ENCODE measurements at regions not wholly inside any gene's neighbourhood (a gene's known extent, or its start where the extent isn't known, plus 50 kb on each side); places are given as distances from the start of the nearest gene placed in this dataset.
"Not testable (repeated sequence)": the region's sequence is repeated elsewhere in the genome, so short reads cannot be mapped to it uniquely, and the experiment has no call there.

DNA sequence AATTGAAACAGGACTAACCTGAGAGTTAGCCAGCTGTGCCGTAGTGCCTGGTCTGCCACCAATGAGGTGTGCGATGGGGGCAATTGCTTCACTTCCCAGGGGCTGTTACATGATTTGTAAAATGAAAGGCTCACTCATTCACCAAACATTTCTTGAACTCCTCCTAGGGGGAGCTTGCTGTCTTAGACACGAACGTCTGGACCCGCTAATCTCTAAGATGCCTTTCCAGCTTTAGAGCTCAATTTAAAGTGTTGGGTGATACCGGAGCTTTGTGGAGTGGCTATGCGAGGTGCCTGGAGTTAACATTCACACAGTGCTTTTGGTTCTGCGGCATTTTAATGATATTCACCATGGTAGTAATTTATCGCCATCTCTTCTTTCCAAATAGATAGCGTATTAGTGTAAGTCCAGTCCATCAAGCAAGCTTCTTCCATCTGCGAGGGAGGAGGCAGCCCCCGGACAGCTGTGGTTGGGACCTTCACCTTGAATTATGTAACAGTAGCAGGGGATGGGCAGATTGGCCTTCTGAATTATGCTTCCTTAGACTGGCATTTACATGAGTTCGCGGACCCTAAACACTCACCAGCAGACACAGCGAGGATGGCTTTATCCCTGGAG lies 179.9 kb downstream of the ADSS2 start:
- DNase-seq: peak; percentile 27

DNA sequence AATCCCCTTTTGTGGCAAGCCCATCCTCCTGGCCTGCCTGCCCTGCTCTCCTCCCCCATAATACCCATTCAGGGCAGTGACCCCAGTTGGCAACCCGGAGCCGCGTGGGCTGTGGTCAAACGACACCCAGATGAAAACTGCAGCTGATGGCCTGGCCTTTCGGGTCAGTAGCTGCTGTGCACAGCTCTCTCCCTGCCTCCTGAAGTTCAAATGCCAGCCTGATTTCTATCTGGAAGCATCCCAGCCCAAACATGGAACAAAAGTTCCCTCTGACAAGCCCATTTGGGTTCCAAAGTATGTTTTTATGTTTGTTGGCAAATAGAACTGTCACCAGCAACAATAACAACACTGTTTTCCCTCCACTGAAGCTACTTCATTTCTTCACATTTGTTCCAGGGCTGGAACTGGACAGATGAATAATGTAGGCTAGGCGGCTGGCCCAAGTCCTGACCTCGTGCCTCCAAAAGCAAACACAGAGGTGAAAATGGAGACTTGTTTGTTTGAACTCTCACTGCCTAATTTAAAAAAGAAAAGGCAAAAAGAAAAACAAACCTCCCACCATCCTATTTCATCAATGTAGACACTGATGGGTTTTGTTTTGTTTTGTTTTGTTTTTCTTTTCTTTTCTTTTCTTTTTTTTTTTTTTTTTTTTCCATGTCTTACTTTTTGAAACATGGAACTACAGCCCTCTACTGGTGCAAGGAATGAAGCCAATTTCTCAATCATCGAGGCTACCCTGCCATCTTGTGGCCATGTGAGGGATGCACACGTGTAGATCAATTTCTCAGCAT lies 179.0 kb downstream of the ADSS2 start:
- peak; percentile 86 for DNase-seq

DNA sequence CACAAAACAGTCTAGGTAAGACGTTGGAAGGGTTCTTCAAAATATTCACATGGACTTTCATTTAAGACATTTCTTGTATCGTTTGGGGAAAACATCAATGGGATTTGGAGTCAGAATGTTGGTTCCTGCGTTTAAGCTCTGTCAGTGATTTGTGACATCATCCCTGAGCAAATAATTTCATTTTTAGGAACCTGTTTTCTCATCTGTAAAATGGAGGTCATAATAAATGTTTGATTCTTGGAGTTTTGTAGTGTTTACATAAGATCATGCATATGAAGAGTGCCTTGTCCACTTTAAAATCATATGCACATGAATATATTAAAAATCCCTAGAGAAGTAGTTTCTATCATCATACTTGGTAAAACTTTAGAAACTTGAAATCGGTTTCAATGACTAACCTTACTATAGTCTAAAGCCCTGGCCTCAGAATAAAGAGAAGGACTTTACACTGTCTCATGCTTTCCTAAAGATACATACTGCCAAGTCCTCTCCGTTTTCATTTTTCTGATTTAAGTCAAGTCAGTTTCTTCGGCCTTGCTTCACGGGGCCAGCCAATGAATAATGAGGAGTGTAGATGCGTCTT lies 178.4 kb downstream of the ADSS2 start:
- no peak for DNase-seq

DNA sequence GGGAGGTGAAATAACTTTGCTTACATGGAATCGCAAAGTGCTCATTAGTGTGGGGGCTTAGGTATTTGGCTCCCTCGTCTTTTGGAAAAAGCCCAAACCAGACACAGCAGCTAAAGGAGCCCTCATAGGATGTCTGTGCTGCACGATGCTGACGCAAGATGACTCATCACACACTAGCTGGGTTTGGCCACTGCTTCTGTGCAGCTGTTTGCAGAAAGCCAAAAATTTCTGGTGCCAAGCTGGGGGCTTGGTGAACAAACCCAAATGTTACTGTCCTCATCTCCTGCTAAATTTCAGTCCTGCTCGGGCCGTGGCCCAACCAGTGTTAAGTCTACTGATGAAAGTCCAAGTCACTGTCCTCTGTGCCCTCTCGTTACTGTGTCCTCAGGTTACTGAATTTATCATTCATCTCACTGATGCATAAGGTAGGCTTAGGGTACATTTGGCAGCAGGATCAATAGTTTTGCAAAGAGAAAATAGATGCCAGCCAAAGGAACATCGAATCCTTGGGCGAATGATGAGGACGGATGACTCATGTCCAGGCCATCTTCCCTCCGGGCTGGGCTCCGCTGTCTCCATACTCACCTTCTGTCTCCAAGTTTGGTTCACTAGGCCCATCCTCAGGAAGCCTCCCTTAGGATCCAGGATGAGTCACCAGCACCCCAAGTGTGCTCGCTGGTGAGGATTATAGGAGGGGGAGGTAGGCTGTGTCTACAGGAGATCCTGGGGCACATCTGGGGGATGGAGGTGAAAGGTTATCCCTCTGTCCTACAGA lies 177.7 kb downstream of the ADSS2 start:
- DNase-seq: peak; percentile 100

DNA sequence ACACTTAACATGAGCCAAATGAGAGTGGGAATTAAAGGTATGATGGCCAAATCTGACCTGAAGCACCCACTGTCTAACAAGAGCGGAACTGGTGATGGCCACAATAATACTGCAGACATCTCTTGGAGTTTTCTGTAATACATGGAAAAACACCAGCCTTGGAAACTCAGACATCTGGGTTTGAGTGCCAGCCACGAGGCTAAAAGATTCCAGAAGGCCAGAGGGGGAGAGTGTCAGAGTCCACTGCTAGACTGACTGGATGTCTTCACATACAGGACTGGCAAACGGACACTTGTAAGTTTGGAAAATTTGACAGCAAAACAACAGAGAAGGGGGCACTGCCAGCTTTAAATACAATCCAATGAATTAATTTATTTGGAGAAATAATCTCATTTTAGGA lies 175.1 kb downstream of the ADSS2 start:
- no peak for DNase-seq

DNA sequence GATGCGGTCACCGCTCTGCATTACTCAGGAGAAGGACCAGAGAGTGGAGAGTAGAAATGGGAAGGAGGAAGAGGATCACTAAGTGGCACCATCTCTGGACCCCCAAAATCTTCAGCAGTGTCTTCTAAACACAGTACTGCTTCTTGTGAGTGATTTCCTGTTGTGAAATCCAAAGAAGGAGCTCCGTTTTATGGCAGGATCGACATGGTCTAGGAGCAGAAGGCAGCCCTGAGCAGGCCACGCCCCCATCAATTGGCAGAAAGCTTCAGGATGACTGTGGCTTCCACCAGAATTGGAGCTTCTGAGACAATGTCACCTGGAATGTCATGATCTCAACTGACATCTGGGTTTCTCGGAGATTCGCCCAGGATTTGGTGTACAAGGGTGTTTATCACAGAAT lies 171.5 kb downstream of the ADSS2 start:
- no peak for DNase-seq

DNA sequence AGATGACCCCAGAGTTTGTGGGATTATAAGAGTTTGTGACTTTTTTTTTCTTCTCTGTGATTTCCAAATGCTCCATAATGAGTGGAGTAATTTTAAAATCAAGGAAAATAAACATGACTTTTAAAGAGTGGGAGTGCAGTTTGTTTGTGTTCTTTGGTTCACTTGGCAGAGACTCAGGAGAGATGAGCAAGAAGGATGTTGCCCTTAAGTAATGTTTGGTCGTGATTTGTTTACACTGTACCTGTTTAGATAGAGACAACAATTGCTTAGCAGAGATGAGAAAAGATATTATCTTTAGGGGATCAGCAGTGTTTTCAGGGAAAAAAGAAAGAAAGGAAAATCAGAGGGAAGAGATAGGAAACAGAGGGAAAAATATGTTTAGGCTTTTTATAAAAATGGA lies 170.8 kb downstream of the ADSS2 start:
- DNase-seq: no peak

DNA sequence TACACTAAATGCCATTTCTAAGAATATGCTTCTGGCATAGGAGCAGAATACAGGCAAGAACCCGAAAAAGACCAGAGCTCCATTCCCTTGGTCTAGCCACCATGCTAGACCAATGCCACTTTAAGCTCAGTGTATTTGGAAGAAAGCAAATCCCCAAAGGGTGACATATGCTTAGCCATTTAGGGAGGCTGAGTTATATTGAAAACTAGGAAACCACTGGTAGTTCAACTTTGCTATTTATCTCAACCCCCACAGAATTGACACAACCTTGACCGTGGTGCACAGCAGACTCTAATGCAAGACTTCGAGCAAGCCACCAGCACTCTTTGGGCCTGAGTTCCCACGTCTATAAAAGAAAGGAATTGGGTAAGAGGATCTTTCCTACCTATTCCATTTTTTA lies 167.9 kb downstream of the ADSS2 start:
- no peak for DNase-seq

DNA sequence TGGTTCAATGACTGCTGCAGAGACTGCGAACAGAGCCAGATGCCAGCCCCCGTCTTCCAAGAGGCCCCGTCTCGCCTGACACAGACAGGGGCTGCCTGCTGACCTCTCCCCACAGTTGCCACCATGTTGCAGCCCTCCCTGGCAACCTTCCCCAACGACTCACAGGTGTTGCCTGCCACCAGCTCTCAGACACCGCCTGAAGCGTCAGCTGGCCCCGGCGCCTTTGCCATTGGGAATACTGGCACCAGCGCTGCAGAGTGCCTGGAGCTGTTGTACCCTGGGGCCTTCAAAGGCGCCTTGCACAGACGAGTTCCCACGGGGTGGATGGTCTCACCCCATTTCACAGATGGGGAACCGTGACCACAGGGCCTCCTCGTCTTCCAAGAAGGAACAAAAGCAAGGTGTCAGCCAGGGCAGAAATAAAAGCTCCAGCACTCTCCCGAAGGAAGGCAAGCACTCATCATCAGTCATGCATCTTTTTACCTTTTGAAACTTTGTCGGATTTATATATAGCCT lies 167.0 kb downstream of the ADSS2 start:
- no peak for DNase-seq

DNA sequence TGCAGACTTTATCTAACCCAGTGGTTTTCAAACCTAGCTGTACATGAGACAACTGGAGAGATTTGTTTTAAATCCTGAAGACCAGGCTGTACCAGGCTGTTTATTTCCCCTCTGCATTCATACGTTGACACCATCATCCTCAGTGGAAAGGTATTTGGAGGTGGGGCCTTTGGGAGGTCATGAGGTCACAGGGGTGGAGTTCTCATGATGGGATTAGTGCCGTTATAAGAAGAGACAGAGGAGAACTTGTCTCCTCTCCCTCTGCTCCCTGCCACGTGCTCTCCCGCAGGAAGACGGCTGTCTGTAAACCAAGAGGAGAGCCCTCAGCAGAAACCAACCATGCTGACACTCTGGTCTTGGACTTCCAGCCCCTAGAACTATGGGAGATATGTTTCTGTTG lies 165.4 kb downstream of the ADSS2 start:
- no peak for DNase-seq

DNA sequence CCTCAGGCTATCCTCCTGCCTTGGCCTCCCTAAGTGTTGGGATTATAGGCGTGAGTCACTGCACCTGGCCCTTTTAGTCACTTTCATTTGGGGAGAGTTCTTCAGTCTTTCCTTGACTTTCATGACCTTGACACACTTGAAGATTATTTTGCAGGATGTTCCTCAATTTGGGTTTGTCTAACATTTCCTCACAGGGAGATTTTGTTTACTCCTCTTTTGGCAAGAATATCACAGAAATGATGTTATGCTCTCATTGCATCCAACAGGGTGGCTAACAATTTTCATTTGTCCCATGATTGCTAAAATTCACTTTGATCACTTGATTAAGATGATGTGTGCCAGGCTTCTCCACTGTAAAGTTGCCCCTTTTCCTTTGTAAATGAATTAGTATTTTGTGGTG lies 164.0 kb downstream of the ADSS2 start:
- no peak for DNase-seq

DNA sequence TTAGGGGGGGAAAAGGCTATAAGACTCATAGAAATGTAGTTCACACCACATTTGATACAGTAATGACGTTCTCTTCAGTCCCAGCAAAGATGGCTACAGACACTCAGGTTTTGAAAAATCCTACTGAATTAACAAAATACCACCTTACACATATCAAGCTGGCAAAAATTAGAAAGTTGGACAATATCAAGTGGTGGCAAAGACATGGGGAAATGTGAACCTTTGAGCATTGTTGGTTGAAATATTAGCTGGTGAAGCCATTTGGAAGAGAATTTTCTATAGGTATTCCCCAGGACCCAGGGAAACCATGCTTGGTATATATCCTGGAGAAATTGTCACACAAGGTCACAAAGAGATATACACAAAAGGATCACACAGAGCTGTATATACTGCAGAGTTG lies 163.0 kb downstream of the ADSS2 start:
- no peak for DNase-seq

DNA sequence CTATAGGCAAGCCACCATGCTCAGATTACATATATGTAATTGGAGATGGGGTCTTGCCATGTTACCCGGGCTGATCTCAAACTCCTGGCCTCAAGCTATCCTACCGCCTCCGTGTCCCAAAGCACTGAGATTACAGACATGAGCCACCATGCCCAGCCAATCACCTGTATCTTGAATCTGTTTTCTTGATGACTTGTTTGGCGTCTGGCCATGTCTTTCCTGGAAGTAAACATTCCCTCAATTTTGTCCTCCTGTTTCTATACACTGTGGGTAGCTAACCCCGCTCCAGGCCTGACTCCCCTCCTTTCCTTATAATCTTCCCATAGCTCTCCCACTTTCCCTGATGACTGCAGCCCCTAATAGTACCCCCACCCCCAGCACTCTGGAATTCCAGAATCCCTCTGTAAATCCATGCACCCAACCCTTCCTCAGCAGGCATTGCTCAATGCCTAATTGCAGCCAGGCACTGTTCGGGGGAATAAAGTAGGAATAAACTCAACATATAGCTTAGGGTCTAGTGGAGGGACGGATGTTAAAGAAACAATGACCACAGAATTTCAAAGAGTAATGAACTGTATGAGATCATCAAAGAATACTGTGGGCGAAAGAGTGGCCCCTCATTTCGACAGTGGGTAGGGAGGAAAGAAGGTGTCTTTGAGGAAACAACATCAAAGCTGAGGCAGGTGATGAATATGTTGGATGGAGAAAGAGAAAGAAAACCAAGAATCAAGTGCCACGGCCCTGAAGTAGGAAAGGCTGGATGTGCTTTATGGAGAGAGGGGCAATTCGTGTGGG lies 161.5 kb downstream of the ADSS2 start:
- DNase-seq: no peak

DNA sequence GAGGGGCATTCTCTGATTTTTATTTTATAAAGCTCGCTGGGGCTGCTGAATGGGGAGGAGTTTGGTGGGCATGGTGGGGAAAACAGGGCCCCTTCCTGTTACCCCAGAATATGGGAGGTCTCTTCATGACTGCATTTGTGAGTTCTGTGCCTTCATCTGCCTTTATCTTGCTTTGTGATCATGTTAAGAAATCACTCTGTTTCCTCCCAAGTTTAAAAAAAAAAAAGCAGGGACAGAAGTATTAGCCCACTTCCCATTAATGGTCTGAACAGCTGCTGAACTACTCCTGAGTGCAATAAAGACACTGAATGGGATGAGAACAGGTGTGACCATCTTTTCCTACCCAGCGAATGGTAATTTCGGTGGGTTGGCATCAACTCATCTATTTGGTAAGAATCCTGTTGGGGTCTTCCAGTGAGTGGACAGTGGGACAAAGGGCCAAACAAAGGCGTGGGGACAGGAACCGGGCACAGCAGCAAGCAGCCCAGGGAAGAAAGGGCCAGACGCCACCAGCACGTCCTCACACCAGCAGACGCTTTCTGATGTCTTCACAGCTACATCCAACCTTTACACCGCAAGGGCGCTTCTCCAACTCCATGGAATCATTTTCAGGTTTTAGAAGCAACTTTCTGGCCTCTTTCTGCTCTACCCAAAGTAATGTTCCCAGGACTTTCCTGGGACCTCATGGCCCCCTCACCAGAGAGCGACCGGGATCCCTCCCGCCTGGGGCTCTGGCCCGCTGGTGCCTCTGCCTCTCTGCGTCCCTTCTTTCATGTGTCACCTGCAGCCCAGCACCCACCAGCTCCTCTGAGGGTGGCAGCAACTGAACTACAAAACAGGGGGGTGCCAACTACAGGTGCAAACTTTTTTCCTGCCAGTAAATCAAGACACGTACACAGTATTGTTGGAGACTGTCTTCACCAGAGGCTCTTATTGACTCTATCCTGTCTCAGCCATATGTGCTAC lies 160.2 kb downstream of the ADSS2 start:
- no peak for DNase-seq

DNA sequence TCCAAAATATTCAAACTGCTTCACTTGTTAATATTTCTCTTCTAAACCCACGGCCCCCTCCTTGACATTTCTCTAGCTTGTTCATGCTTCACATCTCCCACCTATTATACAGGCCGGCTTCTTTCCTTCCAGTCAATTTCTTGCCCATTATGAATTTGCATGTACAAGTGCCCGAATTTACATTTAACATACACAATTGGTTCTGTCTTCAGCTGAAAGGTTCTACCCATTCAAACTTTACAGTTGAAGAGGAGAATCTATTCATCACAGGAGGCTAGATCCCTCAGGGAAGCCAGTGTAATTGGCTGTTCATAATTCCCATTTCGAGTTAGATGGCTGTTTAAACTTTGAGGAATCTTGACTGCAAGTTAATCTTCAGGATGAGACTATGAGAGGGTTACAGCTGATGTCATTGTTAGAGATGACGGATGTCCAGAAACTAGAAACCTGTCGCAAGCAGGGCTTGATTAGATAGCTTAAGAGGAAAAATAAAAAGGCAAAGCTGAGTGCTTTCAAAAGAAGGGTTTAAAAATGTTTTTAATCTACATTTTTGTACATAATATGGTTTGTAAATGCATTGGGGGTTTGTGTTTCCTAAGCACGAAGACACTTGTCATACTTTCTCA lies 157.0 kb downstream of the ADSS2 start:
- no peak for DNase-seq

DNA sequence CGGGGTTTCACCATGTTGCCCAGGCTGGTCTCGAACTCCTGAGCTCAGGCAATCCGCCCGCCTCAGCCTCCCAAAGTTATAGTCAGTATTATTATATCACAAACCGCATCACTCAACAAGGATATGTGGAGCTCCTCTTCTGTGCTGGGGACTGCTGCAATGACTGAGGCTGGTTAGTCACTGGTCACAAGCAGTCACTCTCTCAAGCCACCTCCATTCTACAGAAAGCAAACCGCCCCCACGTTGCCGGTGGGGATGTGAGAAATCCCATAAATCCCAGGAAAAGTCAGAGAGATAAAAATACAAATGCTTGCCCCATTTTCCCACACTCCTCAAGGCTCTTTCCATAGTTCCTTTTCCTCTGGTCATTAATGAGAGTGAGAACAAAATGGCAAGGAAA lies 155.7 kb downstream of the ADSS2 start:
- DNase-seq: no peak

DNA sequence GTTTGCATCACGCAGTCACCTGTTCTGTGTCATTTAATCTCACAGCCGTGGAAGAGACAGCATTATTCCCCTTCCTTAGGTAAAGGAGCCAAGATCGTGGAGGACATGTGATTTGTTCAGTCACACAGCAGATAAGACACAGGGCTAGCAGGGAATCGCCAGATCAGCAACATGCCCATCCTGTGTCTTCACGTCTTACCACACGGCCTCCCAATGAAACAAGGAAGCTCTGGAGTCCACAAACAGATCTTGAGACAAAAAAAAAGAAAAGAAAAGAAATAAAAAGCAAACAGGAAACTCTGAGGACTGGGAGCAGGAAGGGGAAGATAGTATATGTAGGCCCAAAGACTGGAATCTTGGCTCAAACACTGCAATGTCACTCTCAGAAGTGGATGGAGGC lies 155.3 kb downstream of the ADSS2 start:
- DNase-seq: no peak

DNA sequence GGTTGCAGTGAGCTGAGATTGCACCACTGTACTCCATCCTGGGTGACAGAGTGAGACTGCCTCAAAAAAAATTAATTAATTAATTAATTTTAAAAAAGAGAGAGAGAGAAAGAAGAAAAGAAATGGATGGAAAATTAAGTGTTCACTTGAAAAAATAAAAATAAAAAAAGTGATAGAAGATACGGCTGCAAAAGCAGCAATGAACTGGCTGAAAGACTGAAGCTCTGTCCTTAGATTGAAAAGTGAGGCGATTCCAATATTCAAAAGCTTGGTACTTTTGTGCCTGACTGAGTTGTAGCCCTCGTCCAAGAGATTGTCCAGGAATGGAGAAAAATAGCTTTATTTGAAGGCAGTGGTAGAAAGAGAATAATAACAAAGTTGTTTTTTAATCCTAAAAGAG lies 154.6 kb downstream of the ADSS2 start:
- DNase-seq: no peak

DNA sequence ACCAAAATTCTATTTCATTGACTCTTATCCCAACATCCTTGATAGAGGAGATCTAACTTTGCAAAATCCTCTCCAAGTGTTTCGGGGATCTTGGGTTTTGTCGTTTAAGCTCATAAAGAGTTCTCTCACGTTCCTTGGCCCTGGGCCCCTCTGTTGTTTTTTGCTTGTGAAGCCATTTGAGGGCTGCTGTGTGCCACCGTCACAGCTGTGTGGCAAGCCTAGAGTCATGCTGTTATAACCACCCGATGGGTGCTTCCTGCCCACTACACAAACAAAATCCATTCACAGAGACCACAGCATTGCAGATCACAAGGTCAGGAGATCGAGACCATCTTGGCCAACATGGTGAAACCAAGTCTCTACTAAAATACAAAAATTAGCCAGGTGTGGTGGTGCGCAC lies 154.1 kb downstream of the ADSS2 start:
- no peak for DNase-seq

DNA sequence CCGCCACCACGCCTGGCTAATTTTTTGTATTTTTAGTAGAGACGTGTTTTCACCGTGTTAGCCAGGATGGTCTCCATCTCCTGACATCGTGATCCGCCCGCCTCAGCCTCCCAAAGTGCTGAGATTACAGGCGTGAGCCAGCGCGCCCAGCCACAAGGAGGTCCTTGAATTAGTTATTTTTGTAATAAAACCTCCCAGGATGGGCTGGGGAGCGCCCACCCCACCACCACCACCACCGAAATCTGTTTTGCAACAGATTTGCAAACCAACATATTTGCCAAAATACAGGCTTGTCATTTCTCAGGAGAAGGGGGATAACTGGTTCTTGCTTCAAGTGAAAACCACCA lies 151.7 kb downstream of the ADSS2 start:
- not testable (repeated sequence) for DNase-seq

Measured in fibroblast of skin of abdomen (primary cell).